ENCODE measurements at regions not wholly inside any gene's neighbourhood (a gene's known extent, or its start where the extent isn't known, plus 50 kb on each side); places are given as distances from the start of the nearest gene placed in this dataset.

- DNase-seq (ENCODE audit: low read depth) (no peak), FAIRE-seq (no peak)
- no peaks in the 10 kb centered on the region for H3K36me3 ChIP-seq (ENCODE audit: control insufficient read depth, insufficient read depth, low read length)
- H3K27me3 ChIP-seq (ENCODE audit: control insufficient read depth, insufficient read depth, low read length), result no peaks in the 10 kb centered on the region
- TF ChIP-seq CTCF (IDR thresholded peaks at IDR 0.05; ENCODE audit: insufficient read depth, low read length, severe bottlenecking), result no peak
- no peak overlapping the region for H3K4me3 ChIP-seq (ENCODE audit: low read depth, low read length)
These were observed 70.6 kb downstream of the TSN start for GRCh38 chr2:121826036-121826435.

DNA sequence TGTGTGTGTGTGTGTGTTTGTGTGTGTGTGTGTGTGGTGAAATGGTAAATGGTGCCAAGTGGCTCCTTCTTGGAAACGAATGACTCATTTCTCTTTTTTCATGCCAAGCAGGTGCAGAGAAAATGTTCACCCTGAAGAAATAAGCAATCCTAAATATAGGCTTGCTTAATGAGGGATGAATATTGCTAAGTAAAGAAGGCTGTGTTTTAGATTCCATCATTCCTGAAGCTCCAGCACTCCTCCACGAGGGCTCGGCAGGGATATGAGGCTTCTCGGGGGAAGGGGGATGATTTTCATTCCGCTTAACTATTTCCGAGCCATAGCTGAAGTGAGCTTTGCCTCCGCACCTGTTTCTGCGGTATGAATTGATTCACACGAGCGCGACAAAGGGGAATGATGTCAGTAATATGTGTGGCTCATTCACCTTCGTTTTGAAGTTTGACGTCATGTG, 72.9 kb downstream of the TSN start:
- Histone ChIP-seq H3K36me3 (ENCODE audit: control insufficient read depth, insufficient read depth, low read length) (no peaks in the 10 kb centered on the region), H3K4me3 (ENCODE audit: low read depth, low read length) (no peak overlapping the region), H3K27me3 (ENCODE audit: control insufficient read depth, insufficient read depth, low read length) (no peaks in the 10 kb centered on the region)
- FAIRE-seq, result no peak
- DNase-seq (ENCODE audit: low read depth), result peak; percentile 26
- no peak for TF ChIP-seq CTCF (IDR thresholded peaks at IDR 0.05; ENCODE audit: insufficient read depth, low read length, severe bottlenecking)

DNA sequence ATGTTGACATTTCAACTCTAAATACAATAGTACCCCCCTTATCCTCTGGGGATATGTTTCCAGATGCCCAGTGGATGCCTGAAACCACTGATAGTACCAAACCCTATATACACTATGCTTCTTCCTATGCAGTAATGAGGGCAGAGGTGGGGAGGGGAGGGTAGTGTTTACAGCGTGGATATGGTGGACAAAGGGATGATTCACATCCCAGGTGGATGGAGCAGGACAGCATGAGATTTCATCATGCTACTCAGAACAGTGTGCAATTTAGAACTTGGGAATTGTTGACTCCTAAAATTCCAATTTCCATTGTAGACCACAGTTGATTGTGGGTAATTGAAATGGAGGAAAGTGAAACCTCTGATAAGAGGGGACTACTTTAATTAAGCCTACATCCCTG, 75.4 kb downstream of the TSN start:
- DNase-seq (ENCODE audit: low read depth) (peak; percentile 20), FAIRE-seq (no peak)
- no peaks in the 10 kb centered on the region for H3K36me3 ChIP-seq (ENCODE audit: control insufficient read depth, insufficient read depth, low read length)
- no peak overlapping the region for H3K4me3 ChIP-seq (ENCODE audit: low read depth, low read length)
- TF ChIP-seq CTCF (IDR thresholded peaks at IDR 0.05; ENCODE audit: insufficient read depth, low read length, severe bottlenecking), result no peak
- no peaks in the 10 kb centered on the region for H3K27me3 ChIP-seq (ENCODE audit: control insufficient read depth, insufficient read depth, low read length)

DNA sequence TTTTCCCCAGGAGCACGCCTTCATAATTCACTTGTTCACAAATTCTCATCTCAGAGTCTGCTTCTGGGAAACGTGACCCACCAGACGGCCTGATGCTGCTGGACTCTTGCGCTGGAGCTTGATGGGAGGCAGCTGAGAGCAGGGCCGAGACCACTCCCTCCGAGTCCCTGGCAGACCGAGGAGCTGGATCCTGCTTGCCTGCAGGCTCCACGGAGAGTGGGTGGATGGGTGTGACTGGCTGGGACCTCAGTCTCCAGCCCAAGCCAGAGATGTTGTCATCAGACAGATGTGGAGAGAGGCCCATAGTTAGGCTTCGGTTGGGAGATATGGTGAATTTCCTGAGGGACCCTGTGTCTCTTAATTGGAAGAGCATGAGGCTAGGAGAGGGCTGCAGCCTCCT, 76.4 kb downstream of the TSN start:
- Histone ChIP-seq H3K4me3 (ENCODE audit: low read depth, low read length) (no peak overlapping the region), H3K36me3 (ENCODE audit: control insufficient read depth, insufficient read depth, low read length) (no peaks in the 10 kb centered on the region), H3K27me3 (ENCODE audit: control insufficient read depth, insufficient read depth, low read length) (peaks cover 2% of the 10 kb centered on the region)
- no peak for TF ChIP-seq CTCF (IDR thresholded peaks at IDR 0.05; ENCODE audit: insufficient read depth, low read length, severe bottlenecking)
- no peak for FAIRE-seq
- no peak for DNase-seq (ENCODE audit: low read depth)

GRCh38 chr2:121832412-121833357, 77.2 kb downstream of the TSN start:
- DNase-seq (ENCODE audit: low read depth), result no peak
- no peak for FAIRE-seq
- Histone ChIP-seq H3K4me3 (ENCODE audit: low read depth, low read length) (no peak overlapping the region), H3K36me3 (ENCODE audit: control insufficient read depth, insufficient read depth, low read length) (no peaks in the 10 kb centered on the region), H3K27me3 (ENCODE audit: control insufficient read depth, insufficient read depth, low read length) (peaks cover 2% of the 10 kb centered on the region)
- no peak for TF ChIP-seq CTCF (IDR thresholded peaks at IDR 0.05; ENCODE audit: insufficient read depth, low read length, severe bottlenecking)

Data from bronchial epithelial cell (primary cell).